ENCODE measurements at regions not wholly inside any gene's neighbourhood (a gene's known extent, or its start where the extent isn't known, plus 50 kb on each side); places are given as distances from the start of the nearest gene placed in this dataset.
A peak's percentile ranks its signal among the peaks of the same experiment; 100 is the strongest.
"Not testable (repeated sequence)": the region's sequence is repeated elsewhere in the genome, so short reads cannot be mapped to it uniquely, and the experiment has no call there.

- no peak for DNase-seq (ENCODE audit: low read depth)
Observed at GRCh38 chr11:110514967-110515366, 85.2 kb downstream of the FDX1 start.

DNA sequence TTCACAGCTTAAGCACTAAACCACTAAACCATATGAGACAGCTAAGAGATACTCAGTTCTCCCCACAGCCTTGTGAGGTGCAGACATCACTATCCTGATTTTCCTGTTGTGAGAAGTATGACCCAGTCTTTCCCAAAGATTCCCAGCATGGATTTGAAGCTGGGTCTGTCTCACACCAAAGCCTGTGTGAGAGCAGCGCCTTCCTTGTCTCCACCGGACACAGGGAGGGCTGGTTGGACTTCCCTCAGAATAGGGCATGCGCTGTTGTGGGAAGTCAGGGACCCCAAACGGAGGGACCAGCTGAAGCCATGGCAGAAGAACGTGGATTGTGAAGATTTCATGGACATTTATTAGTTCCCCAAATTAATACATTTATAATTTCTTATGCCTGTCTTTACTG, 87.6 kb downstream of the FDX1 start:
- DNase-seq (ENCODE audit: low read depth): not testable (repeated sequence)

DNA sequence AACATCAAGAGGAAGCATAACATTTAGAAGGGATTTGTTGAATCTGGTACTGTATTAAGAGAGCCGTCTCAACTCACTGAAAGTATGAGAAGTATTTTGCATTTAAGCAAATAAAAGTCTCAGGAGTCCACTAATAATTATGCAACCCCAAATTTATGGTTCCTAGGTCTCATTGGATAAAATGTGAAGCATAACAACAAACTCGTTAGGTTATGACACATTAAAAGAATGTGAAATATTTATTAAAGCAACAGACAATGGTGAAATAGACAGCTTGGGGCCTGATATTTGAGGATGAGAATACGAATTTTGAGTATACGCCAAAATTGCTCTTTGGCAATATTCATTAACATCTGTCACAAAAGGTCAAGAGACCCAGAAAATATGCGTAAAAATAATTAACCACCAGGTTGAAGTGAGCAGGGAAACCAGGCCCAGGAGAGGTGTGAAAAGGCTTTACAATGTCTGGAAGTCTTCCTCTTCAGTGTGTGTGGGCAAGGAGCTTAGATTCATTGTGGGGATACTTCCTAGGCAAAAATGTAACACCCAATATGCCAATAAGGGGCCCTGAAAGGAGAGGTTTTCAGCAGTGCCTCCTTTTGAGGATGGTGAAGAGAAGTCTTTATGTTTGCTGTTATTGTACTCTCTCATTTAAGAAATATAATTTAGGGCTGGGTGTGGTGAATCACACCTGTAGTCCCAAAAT, 89.2 kb downstream of the FDX1 start:
- DNase-seq (ENCODE audit: low read depth): no peak

DNA sequence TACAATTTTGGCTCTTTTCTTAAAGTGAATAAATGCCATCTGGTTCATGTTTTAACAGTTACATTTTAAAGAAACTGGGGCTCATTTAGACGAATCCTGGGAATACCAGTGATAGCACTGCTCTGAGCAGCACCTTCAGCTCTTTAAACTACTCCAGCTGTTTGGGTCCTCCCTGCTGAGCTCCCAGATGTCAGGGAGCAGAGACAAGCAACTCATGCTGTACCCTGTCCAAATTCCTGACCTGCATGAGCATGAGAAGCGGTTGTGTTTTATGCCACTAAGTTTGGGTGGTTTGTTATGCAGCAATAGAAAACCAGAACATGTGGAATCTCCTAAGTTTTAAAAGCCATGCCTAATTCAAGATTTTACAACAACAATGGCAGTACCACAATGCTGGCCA, 90.0 kb downstream of the FDX1 start:
- DNase-seq (ENCODE audit: low read depth): no peak

- DNase-seq (ENCODE audit: low read depth): no peak
Observed at GRCh38 chr11:110522471-110522870, 92.7 kb downstream of the FDX1 start.

- peak; percentile 87 for DNase-seq (ENCODE audit: low read depth)
Observed at GRCh38 chr11:110524238-110524637, 94.5 kb downstream of the FDX1 start.

DNA sequence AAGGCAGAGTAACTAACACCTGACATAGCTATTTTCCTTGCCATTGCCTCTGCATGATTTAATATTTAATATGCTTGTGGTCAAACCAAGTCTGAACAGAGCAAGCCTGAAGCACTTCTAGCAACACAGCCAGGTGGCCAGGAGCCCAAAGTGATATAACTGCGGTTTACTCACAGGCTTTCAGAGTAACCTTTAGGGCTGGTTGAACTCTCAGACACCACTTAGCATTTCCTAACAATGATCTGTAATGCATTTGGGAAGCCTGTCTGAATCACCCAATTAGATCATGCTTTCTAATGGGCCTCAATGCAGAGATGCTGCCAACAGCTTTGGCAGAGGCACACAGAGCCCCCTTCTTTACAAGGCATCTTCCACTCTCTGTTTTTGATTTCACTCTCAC, 96.1 kb downstream of the FDX1 start:
- no peak for DNase-seq (ENCODE audit: low read depth)

GRCh38 chr11:110526323-110526722, 96.6 kb downstream of the FDX1 start:
- DNase-seq (ENCODE audit: low read depth): no peak
